ENCODE measurements at regions not wholly inside any gene's neighbourhood (a gene's known extent, or its start where the extent isn't known, plus 50 kb on each side); places are given as distances from the start of the nearest gene placed in this dataset.

DNA sequence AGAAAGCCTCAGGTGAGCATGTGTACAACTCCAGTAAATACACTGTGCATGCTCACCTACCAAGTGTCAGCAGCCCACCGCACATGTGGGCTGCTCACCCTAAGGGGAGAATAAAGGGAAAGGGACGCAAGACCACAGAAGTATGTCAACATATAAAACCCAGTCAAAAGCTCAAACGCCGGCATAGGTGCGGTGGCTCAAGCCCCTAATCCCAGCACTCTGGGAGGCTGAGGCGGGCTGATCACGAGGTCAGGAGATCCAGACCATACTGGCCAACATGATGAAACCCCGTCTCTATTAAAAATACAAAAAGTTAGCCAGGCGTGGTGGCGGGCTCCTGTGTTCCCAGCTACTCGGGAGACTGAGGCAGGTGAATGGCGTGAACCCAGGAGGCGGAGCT lies 732.1 kb downstream of the ZPLD1 start:
- no peak overlapping the region for H3K4me3 ChIP-seq (ENCODE audit: low read depth, low read length)
- no peak for DNase-seq (ENCODE audit: low read depth)
- TF ChIP-seq, protein P1, sequence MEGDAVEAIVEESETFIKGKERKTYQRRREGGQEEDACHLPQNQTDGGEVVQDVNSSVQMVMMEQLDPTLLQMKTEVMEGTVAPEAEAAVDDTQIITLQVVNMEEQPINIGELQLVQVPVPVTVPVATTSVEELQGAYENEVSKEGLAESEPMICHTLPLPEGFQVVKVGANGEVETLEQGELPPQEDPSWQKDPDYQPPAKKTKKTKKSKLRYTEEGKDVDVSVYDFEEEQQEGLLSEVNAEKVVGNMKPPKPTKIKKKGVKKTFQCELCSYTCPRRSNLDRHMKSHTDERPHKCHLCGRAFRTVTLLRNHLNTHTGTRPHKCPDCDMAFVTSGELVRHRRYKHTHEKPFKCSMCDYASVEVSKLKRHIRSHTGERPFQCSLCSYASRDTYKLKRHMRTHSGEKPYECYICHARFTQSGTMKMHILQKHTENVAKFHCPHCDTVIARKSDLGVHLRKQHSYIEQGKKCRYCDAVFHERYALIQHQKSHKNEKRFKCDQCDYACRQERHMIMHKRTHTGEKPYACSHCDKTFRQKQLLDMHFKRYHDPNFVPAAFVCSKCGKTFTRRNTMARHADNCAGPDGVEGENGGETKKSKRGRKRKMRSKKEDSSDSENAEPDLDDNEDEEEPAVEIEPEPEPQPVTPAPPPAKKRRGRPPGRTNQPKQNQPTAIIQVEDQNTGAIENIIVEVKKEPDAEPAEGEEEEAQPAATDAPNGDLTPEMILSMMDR (conservative IDR thresholded peaks at IDR 0.05; ENCODE audit: low read depth, low read length) = no peak

DNA sequence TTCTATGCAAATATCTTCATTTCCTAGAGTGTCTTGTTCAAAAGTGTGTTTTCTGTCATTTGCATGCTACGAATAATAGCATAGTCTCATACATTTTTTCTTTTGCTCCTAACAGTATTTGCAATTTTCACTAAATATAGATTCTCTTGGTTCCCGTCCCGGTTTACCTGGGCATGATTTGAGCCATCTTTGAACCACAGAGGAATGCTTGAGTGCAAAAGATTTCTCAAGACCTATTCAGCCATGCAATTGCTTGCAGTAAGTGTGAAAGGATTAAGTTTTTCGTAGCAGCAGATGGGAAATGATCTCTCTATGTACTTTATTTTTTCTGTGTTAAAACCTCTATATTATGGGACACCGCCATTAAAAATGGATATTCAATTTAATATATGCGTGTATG lies 733.0 kb downstream of the ZPLD1 start:
- no peak overlapping the region for H3K4me3 ChIP-seq (ENCODE audit: low read depth, low read length)
- TF ChIP-seq, protein P1 (conservative IDR thresholded peaks at IDR 0.05; ENCODE audit: low read depth, low read length) = no peak
- no peak for DNase-seq (ENCODE audit: low read depth)

DNA sequence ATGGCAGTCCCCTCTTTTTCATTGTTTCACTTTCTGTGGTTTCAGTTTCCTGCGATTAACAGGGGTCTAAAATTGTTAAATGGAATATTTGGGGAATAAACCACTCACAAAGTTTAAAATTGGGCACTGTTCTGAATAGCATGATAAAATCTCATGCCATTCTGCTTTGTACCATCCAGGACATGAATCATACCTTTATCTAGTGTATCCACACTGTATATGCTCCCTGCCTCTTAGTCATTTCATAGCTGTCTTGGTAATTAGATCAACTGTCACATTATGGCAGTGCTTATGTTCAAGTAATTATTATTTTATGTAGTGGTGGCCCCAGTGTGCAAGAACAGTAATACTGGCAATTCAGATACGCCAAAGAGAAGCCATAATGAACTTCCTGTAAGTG lies 734.5 kb downstream of the ZPLD1 start:
- TF ChIP-seq, protein P1 (conservative IDR thresholded peaks at IDR 0.05; ENCODE audit: low read depth, low read length) = no peak
- no peak for DNase-seq (ENCODE audit: low read depth)
- no peak overlapping the region for H3K4me3 ChIP-seq (ENCODE audit: low read depth, low read length)

DNA sequence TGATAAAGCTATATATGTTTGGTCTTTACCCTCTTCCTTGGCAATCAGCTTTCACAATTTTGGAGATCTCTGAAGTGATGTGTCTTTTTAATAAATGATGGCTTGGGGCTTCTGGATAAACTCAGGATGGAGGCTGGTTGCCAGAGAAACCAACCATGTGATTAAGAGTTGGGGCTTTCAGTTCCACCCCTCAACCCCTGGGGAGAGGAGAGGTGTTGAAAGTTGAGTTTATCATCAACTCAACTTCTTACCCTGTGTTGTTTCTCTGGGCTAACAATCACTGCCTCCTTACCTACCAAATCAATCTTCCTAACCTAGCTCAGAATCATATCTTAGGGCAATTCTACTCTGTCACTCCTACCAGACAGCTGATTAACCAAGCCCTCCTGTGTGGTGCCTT lies 735.8 kb downstream of the ZPLD1 start:
- TF ChIP-seq, protein P1 (conservative IDR thresholded peaks at IDR 0.05; ENCODE audit: low read depth, low read length) = no peak
- no peak overlapping the region for H3K4me3 ChIP-seq (ENCODE audit: low read depth, low read length)
- no peak for DNase-seq (ENCODE audit: low read depth)

DNA sequence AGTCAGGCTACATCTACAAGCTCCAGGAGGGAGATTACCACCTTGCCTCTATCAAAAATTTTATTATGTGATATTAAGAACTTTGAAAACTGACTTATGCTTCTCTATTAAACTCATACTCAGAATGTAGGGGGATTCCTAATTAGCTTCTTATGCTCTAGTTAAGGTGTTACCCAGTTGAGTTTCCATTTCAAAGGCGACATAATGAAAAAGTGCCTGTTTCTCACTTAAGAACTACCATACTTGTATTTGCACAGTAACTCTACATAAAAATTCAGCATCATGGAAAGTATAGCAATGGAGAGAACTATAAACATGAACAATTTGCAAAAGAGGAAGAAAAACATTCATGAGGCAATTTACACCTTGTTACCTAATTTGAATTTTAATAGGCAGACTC lies 739.1 kb downstream of the ZPLD1 start:
- TF ChIP-seq, protein P1 (conservative IDR thresholded peaks at IDR 0.05; ENCODE audit: low read depth, low read length) = no peak
- H3K4me3 ChIP-seq (ENCODE audit: low read depth, low read length) = no peak overlapping the region
- no peak for DNase-seq (ENCODE audit: low read depth)

DNA sequence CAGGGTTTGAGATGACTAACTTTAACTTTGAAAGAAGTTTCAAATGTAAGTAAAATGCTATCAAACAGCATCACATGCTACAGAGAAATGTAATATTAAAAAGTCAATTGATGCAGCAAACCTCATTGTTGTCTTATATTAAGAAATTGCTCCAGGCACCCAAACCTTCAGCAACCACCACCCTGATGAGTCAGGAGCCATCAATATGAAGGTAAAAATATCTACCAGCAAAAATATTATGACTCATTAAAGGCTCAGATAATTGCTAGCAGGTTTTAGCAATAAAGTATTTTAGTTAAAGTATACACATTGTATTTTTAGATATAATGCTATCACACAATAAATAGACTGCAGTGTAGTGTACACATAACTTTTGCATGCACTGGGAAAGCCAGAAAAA lies 746.3 kb downstream of the ZPLD1 start:
- H3K4me3 ChIP-seq (ENCODE audit: low read depth, low read length) = no peak overlapping the region
- TF ChIP-seq, protein P1 (conservative IDR thresholded peaks at IDR 0.05; ENCODE audit: low read depth, low read length) = no peak
- DNase-seq (ENCODE audit: low read depth) = no peak

DNA sequence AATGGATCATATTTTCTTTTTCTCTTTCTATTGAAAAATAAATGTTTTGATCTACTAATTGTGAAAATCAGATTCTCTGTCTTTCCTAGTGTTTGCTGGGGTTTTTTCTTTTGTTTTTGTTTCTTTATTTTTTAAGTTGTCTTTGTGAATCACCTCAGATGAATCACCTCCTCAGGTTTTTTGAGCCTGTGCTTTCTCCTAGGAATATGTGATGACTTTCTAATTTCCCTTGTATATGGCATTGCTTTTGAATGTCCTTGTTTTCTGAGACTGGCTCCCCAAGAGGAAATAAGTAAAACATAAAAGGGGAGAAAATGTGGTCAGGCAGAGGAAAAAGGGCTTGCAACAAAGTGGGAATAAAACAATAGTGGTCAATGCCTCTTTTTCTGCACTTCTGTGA lies 750.0 kb downstream of the ZPLD1 start:
- no peak for DNase-seq (ENCODE audit: low read depth)
- TF ChIP-seq, protein P1 (conservative IDR thresholded peaks at IDR 0.05; ENCODE audit: low read depth, low read length) = no peak
- H3K4me3 ChIP-seq (ENCODE audit: low read depth, low read length) = no peak overlapping the region
